ENCODE measurements at regions not wholly inside any gene's neighbourhood (a gene's known extent, or its start where the extent isn't known, plus 50 kb on each side); places are given as distances from the start of the nearest gene placed in this dataset.

DNA sequence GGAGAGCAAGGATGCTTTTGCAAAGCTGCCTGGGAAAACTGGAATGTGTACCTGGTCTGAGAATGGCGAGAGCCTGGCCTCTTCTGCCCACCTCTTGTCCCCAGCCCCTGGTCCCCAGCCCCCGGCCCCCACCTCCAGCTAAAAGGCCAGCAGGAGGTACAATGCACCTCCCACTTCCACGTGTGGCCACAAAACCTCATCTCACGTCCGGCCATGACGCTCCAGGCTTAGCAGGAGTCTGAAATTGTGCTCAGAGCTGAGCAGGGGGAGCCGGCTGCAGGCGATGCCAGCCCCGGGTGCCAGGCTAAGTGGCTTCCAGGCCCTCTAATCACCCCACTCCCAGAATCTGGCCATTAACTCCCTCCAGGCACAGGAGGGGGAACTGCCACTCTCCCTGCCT lies 83.1 kb upstream of the PRR20G start:
- no peak for DNase-seq

DNA sequence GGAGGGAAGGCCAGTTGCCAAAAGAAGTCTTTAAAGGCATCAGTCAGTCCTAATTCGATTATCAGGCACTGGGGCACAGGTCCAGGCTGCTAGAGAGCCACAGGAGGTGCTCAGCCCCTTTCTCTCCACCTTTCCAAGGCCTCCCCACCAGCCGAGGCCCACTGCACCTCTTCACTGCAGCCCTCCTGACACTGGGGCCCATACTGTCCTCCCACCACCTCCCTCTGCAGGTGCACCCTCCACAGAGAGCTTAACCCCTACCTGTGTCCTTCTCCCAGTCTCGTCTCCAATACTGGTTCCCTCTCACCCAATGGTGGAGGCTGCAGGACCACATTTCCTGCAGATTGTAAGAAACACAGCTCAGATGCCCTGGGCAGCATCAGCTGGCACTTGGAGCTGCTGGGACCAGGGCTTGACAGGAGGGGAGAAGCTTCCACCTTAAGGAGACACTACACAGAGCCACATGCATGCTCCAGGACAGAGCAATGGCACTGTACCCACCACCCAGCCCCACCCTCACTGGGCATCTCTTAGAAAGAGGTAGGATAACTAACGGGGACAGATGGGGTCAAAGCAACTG lies 81.6 kb upstream of the PRR20G start:
- no peak for DNase-seq

DNA sequence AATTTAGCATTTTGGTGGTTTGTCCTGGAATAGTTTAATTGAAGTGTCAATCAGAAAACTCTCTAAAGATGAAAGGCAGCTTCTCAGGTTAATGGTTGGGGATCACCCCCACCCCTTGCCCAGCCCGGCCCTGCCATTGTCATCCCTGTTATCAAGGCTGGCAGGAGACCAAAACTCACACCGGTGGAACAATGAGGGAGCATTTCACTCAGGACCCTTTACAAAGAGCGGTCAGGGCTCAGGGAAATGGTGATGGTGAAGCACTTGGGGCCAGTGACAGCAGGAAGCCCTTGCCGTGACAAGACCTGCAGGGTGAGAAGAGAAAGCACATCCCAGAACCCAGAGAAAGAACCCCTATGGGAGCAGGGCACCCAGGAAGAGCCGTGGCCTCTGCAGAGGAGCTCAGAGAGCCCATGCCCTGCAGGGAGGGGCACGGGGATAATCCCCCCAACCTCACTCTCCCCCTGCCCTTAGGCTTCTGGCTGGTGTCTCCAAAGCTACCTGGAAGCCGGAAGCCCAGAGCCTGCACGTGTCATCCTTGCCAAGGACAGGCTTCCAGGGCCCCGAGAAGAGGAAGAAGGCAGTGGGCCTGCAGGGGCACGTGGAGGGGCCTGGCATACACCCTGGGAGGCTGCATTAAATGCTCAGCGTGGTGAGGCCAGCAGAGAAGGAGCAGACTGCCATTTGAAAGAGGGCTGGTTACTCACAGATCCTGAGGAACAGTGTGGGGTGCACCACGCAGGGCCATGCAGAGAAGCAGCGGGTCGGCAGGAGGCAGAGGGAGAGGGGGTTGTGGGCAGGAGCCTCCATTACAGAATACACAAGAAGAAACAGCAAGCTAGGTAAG lies 80.6 kb upstream of the PRR20G start:
- DNase-seq = no peak

DNA sequence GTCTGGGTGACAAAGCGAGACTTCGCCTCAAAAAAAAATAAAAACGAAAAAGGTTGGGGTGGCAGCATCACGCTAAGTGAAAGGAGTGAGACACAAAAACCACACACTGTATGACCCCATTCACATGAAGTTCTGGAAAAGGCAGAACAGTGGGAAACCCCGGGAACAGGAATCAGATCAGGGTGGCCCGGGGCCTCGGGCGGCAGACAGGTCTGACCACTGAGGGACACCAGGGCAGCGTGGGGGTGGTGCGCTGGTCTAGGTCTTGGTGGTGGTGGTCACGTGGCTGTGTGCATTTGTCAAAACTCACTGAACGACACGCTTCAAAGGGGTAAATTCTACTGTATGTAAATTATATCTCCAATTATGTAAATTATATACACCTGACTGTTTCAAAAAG lies 79.7 kb upstream of the PRR20G start:
- no peak for DNase-seq

DNA sequence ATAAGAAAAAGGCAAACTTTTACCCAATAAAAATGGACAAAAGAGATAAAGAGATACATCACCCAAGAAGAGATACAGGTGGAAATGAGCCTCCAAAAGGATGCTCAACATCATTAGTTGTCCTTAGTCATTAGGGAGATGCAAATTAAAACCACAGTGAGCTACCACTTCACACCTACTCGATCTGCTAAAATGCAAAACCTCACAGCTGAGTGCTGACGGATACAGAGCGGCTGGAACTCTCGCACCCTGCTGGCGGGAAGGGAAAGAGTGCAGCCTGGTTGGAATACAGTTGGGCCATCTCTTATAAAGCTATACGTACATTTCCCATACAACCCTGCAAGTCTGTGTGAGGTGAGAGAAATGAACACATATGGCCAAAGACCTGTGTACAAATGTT lies 78.5 kb upstream of the PRR20G start:
- DNase-seq = no peak

DNA sequence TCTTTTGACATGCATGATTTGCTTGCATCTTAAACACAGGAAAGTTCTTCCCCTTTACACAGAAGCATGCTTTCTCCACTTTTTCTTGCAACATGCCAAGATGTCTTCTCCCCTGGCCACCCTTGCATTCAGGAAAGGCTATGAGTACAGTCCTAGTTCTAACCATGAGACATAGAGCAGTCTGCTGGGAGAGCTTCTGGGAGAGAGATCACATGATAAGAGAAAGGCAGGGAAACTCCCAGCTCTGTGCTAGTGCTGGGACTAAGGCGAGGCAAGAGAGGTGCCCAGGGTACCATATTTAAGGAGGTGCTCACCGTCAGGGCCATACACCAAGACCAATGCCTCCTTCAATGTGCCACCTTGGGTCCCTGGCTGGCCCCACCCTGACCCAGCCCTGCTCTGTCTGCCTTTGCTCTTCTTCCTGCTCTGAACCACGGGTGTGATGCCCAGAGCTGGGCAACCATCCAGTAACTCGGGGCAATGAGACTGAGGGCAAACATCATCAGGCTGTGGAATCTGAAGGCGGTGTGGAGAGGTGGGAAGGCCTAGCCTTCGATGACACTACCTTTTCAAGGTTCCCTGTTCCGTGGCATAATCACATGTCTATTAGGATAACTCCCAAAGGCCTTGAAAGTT lies 77.4 kb upstream of the PRR20G start:
- no peak for DNase-seq

DNA sequence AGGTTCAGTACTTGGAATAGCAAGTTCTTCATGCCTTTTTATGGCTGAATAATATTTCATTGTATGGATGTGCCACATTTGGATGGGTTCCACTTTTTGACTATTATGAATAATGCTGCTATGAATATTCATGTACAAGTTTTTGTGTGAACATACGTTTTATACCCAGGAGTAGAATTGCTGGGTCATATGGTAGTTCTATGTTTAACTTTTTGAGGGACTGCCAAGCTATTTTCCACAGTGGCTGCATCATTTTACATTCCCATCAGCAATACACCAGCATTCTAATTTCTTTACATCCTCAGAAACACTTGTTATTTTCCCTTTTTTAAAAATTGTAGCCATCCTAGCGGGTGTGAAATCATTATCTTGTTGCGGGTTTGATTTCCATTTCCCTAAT lies 76.0 kb upstream of the PRR20G start:
- DNase-seq = no peak

DNA sequence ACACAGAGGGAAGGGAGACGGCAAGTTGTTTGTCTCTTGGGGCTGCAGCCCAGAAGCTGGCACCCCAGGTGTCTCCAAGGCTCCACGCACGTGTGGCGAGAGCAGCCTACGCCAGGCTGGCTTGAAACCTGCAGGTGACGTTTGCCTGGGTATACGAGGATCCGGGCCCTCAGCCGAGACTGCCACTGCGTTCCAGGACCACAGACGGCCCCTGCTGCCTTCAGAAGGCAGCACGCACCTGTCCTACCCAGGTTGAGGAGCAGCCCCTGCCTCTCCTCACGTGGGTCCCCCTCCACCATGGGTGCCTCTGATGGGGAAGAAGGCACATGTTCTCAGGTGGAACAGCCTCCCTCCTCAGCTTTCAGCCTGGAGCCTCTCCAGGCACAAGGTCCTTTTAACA lies 75.3 kb upstream of the PRR20G start:
- DNase-seq = no peak

DNA sequence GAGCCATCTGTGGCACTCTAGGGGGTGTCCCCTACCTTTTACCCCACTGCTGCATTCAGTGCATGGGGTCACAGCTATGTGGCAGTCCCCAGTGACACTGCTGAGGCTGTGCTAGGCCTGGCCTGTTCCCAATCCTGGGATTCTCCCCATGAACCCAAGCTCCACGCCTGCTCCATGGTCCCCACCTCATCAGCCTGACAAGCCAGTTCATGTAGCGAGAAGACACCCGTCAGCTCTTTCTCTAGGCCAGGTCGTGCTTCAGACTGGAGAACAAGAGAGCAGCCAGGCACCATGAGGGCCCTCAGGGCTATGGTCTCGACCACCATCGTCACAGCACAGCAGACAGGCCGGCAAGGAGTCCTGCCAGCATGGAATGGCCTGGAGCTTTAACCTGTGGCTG lies 72.8 kb upstream of the PRR20G start:
- no peak for DNase-seq

DNA sequence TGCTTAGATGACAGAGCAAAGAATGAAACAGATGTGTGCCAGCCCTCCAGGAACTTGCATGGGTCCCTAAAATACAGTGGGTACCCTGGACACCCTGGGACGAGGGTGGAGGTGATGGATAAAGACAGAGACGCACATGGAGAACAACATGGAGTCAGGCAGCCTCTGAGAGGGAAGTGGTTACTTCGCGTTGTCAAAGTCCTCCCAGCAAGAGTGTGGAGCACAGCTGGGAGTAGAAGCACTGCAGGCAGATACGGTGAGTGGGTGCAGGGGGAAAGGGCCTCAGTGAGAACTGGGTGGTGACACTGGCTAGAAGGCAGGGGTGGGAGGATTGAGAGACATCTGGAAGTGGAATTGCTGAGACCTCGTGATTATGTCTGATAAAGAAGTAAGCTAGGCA lies 70.8 kb upstream of the PRR20G start:
- no peak for DNase-seq

DNA sequence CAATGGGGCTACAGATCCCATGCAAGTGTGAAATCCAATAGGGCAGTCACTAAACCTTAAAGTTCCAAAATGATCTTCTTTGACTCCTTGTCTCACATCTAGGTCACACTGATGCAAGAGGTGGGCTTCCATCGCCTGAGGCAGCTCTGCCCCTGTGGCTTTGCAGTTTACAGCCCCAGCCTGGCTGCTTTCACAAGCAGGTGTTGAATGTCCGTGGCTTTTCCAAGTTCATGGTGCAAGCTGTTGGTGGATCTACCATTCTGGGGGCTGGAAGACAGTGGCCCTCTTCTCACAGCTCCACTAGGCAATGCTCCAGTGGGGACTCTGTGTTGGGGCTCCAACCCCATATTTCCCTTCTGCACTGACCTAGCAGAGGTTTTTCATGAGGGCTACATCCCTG lies 68.5 kb upstream of the PRR20G start:
- no peak for DNase-seq

DNA sequence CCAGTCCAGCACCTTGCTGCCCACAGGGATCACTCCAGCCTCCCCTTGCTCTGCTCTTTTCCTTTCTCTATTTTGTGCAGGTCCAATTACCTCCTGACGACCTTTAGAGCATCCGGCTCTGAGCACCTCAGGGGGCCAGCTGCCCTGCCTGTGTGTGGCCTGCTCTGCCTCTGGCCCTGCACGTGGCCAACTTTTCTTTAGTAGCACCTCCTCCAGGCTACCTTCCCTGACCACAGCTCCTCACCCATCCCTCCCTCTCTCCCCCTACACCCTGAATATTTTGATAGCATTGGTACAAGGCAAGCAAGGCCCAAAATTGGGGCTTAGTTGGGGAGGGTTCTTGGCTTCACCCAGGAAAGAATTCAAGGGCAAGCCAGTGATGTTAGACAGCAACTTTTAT lies 66.9 kb upstream of the PRR20G start:
- DNase-seq = no peak

DNA sequence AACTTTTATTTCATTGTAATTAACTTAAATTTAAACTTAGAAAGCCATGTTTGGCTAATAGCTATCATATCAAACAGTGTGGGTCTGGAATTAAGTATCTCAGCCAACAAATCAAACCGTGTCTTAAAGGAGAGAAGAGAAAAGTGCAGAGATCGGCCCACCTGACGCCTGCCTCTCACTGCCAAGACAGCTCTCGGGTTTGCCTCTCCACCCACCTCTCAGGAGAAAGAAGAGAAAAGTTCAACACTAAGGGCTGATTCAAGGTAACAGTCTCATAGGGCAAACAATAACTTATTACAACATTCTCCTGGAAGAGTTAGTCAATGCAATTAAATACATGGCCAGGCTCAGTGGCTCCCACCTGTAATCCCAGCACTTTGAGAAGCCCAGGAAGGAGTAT lies 64.8 kb upstream of the PRR20G start:
- DNase-seq = no peak

DNA sequence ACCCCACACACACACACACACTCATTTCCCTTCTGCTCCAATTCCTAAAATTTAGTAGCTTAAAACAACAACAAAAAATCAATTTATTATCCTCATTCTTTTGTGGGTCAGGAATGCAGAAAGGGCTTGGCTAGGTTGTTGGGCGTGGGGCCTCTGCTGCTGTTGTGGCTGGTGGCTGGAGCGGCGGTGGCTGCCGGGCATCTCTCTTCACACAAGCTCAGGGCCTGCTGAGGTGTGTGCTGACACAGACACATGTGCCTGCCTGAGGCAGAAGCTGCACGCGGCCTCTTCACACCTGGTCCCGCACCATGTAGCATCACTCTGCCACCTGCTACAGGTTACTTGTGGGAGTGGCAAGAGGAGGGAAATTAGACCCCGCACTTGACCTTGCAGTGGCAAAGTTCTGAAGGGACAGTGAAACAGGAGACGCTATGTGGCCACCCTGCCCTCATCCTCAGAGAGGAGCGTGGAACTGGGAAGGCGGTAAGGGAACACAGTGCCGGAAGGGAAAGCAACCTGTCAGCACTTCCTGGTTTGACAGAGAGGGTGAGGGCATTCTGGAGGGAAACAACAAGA lies 64.0 kb upstream of the PRR20G start:
- no peak for DNase-seq

DNA sequence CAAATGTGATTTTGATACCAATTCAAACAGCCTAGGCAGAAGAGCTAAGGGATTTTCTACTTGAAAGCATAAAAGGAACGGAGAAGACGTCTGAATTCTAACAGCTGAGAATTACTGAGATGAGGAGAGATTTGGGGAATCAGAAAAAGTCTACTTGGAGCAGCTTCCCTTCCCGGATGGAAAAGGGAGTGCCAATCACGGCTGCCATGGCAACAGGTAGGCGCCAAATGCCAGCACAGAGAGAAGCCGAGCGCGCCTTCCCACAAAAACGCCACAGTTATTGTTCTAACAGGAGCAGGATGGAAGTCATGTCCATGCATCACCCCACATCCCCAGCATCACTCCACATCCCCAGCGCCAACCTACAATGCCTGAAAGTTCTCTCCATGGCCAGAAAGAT lies 63.5 kb upstream of the PRR20G start:
- DNase-seq = no peak

DNA sequence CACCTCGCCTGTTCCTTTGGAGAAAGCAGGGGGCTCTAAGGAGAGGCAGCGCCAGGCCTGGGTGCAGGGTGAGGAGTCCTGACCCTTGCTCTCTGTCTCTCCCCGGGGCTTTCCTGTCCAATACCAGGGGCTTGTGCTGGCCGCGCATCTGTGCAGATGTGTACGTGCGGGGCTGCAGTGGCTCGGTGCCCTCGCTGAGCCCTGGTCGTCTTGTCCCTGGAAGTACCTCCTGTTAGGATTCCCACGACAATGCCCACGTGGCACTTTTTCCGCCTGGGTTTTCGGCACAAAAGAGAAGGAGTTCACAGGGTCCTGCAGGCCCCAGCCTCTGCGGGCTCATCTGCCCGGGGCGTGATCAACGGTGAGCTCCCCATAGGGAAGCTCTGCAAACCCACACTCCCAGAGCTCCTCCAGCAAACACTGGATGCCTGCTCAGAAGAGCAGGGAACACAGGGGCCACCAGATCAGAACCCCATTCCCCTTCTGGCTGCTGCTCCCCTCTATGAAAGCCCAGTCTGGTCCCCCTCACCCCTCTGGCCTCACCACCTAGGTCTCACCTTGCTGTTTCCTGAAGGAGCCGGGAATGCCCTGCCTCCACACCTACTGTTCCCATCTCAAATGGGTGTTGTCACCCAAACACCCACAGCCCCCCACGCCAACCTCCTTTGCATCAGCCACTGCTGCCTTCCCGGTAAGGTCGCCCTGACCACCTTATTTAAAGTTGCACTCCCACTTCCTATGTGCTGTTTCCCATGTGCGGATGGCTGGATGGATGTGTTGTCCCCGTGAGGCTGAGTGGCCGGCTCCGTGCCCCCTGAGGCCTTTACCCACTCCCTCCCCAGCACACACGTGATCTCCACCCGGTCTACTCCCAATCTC lies 62.6 kb upstream of the PRR20G start:
- DNase-seq = no peak

DNA sequence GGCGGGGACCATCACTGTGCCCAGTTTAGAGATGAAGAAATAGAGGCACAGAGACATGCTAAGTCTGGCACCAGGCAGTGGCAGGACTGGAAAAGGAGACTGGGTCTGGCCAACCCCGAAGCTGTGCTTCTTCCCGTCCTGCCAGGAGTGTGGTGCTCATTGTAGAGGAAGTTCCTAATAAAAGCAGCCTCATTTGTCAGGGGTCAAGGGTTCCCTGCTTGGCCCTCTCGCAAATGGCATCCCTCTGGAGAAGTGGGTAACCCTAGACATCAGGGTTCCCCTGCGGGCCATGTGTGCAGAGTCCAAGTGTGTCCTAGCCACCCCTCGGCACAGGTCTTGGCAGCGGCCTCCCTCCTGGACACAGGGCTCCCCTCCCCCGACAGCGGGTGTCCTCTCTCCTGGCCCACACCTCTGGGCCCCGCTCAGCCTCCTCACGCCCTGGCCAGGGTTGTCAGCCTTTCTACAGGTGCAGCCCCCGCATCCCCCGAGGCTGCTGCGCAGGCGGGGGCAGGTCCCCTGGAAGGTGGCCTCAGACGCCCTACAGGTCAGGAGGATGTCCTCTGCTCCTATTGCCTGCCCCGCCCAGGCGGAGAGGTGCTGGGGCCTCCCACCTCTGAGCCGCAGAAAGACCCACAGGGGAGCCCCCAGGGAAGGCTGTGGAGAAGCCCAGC lies 61.8 kb upstream of the PRR20G start:
- no peak for DNase-seq

DNA sequence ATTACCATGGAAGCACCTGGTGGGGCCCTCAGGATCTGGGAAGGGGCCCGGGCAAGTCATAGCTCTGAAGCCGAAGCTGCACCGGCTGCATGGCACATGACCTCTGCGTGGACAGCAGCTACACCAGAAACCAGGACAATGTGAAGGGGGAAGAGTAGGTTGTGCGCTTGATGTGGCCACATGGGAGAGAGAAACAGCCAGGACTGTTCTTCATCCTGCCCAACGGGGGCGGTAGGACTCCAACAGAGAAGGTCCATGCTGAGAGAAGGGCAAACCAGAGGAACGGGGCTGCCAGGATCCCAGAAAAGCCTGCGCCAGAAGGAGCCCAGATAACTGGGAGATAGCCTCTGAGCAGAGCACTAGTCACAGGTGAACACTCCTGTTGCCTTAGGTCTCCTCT lies 54.9 kb upstream of the PRR20G start:
- no peak for DNase-seq

DNA sequence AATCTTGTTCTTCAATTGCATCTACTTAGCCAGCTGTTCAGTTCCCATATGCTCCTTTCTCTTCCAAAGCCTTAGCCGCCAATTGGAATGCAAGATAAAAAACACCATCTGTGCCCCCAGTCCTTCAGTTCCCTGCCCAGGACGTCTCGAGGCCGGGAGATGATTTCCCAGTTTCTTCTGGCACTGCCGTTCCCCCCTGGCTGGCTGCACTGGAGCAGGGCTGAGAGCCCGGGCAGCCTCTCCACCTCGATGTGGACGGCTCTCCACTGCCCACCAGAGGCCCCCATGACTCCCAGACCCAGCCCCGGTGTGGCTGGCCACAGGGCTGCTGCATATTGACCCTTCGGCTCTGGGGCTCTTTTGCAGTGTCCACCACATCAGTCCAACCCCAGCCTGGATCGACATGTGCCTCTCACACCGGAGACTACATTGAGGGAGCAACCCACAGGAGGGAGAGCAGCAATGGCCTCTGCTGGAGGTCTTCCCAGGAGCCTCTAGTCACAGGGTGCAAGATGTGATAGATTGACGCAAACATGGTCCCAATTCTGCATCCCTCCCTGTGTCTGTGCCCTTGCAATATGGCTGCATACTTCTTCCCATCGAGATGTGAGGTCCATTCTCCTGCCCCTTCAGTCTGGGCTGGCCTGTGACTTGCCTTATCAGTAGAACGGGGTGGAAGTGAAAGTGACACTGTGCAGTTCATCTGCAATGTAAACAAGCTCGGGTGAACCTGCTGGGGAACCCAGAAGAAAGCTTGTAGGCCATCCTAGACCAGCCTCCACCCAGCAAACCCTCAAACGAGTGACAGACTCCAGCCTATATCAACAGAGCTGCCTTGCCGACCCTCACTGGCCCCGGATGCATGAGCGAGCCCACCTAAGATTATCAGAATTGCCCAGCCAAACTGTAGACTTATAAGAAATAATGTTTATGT lies 52.3 kb upstream of the PRR20G start:
- no peak for DNase-seq

DNA sequence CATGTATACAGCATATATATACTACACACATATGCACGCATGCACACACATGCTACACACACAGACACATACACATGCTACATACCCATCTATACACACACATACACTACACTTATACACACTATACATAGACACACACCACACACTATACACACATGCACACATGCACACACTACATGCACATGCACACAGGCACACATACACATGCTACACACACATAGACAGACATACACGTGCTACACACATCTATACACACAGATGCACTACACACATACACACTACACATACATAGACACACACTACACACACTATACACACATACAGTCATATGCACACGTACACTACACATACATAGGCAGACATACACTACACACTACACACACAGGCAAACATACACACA lies 51.2 kb upstream of the PRR20G start:
- no peak for DNase-seq

DNA sequence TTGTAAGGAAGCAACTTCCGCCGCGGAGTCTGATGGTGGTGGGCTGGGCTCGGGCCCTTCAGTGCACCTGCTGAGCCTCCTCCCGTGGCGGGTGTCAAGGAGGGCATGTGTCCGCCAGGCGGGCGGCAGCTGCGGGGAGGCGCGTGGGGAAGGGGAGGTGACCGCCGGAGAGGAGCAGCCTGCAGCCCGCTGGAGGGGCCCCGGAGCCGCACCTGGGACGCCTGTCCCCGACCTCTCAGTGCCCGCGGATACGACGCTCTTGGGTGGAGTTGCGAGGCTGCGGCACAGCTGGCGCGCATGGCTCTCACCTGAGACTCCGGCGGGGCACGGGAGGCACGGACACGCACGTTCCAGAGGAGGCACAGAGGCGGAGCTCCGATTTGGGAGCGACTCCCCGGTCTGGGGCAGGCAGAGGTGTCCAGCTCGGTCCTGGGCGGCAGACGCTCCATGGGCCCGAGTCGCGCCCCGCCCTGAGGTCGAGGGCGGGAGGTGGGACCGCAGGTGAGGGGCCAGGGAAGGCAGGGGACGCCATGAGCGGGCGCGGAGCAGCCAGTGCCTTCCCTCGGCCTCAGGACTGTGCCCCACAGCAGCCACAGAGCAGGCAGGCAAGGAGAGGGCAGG lies 50.2 kb upstream of the PRR20G start:
- no peak for DNase-seq
